GM13976 (cell line): ENCODE measurements at regions not wholly inside any gene's neighbourhood (a gene's known extent, or its start where the extent isn't known, plus 50 kb on each side); places are given as distances from the start of the nearest gene placed in this dataset.

Experiments
- DNase-seq: peaks from one replicate; pipeline ENCODE4 v3.0.0; 2012; ENCODE audit warnings: low spot score
- in situ Hi-C: fragments of 300-500 bp; cut with MboI; formaldehyde crosslinking; loops from one replicate; pipeline ENCODE4 v1.12.0; 2022; ENCODE audit warnings: low sequenced_read_pairs, mixed read lengths, inconsistent platforms; ENCODE audit not compliant: unreplicated experiment
- TF ChIP-seq, protein P1 (sequence below): IDR thresholded peaks from 2 replicates; pipeline ENCODE4 v1.5.1; 2012; ENCODE audit warnings: borderline replicate concordance, mild to moderate bottlenecking; ENCODE audit not compliant: insufficient read depth; ENCODE audit errors: extremely low read depth, missing control alignments, control extremely low read depth

- no peak for DNase-seq
- TF ChIP-seq, protein P1, sequence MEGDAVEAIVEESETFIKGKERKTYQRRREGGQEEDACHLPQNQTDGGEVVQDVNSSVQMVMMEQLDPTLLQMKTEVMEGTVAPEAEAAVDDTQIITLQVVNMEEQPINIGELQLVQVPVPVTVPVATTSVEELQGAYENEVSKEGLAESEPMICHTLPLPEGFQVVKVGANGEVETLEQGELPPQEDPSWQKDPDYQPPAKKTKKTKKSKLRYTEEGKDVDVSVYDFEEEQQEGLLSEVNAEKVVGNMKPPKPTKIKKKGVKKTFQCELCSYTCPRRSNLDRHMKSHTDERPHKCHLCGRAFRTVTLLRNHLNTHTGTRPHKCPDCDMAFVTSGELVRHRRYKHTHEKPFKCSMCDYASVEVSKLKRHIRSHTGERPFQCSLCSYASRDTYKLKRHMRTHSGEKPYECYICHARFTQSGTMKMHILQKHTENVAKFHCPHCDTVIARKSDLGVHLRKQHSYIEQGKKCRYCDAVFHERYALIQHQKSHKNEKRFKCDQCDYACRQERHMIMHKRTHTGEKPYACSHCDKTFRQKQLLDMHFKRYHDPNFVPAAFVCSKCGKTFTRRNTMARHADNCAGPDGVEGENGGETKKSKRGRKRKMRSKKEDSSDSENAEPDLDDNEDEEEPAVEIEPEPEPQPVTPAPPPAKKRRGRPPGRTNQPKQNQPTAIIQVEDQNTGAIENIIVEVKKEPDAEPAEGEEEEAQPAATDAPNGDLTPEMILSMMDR = no peak
- in situ Hi-C loops = no loop called here
Observed at GRCh38 chr4:82261084-82261483, 112.7 kb downstream of the HNRNPD start.

DNA sequence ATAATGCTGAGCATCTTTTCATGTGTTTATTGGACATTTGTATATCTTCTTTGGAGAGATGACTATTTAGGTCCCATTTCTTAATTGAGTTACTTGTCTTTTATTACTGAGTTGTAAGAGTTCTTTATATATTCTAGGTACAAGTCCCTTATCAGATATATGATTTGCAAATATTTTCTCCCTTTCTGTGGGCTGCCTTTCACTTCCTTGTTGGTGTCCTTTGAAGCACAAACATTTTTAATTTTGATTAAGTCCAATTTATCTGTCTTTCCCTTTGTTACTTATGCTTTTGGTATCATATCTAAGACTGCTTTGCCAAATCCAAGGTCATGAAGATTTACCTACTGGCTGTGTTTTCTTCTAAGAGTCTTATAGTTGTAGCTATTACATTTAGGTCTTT, 113.2 kb downstream of the HNRNPD start:
- in situ Hi-C loops = no loop called here
- DNase-seq = no peak
- TF ChIP-seq, protein P1 = no peak

DNA sequence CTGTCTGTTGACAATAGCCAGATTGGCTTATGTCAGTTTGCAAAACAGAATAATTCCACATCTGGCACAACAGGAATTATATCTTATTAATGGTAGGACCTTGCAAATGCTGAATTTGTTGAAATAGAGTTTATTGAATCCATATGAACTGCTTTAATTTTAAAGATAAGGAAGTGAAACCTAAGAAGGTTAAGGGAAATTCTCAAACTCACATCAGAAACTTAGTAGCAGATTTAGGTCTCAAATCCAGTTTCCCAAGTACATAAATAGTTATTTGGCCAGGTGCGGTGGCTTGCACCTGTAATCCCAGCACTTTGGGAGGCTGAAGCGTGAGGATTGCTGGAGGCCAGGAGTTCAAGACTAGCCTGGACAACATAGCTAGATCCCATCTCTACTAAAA, 117.1 kb downstream of the HNRNPD start:
- DNase-seq = no peak
- in situ Hi-C loops = no loop called here
- TF ChIP-seq, protein P1 = no peak

GRCh38 chr4:82255657-82256056, 118.1 kb downstream of the HNRNPD start:
- DNase-seq = no peak
- in situ Hi-C loops = no loop called here
- TF ChIP-seq, protein P1 = no peak

- in situ Hi-C loops = no loop called here
- DNase-seq = no peak
- TF ChIP-seq, protein P1 = no peak
Observed at GRCh38 chr4:82248903-82249632, 124.7 kb downstream of the HNRNPD start.

- DNase-seq = no peak
- in situ Hi-C loops = no loop called here
- TF ChIP-seq, protein P1 = no peak
Observed at GRCh38 chr4:82247629-82248028, 126.2 kb downstream of the HNRNPD start.
